T-helper 1 cell treated with Interleukin-12 subunit alpha and Interleukin-12 subunit beta and Interleukin-4 antibody, amounts not matched to agents 30 μg/mL and 1 μg/mL, for 36 hours (primary cell): ENCODE measurements at regions not wholly inside any gene's neighbourhood (a gene's known extent, or its start where the extent isn't known, plus 50 kb on each side); places are given as distances from the start of the nearest gene placed in this dataset.

Experiments used
- H3K27ac Mint-ChIP-seq: one replicate; pipeline ENCODE4 v1.8.0; 2021; ENCODE audit warnings: mild to moderate bottlenecking, mixed read lengths
- H3K27me3 Mint-ChIP-seq: one replicate; pipeline ENCODE4 v1.8.0; 2021; ENCODE audit warnings: low read depth, mixed read lengths
- H3K36me3 Mint-ChIP-seq: one replicate; pipeline ENCODE4 v1.8.0; 2021; ENCODE audit warnings: low read depth, mixed read lengths
- H3K4me1 Mint-ChIP-seq: one replicate; pipeline ENCODE4 v1.8.0; 2021; ENCODE audit warnings: low read depth, mixed read lengths
- H3K4me3 Mint-ChIP-seq: one replicate; pipeline ENCODE4 v1.8.0; 2021; ENCODE audit warnings: mild to moderate bottlenecking, moderate library complexity, mixed read lengths
- H3K9me3 Mint-ChIP-seq: one replicate; pipeline ENCODE4 v1.8.0; 2021; ENCODE audit warnings: mixed read lengths

- Mint-ChIP-seq H3K27me3 (no peaks in the 10 kb centered on the region), H3K27ac (no peak overlapping the region), H3K4me3 (no peak overlapping the region), H3K4me1 (no peaks in the 10 kb centered on the region), H3K36me3 (no peaks in the 10 kb centered on the region), H3K9me3 (no peaks in the 10 kb centered on the region)
These were observed 110.1 kb upstream of the CDH6 start for GRCh38 chr5:31083364-31083763.

- peaks cover 16% of the 10 kb centered on the region for H3K9me3 Mint-ChIP-seq
- no peak overlapping the region for H3K4me3 Mint-ChIP-seq
- no peaks in the 10 kb centered on the region for H3K27me3 Mint-ChIP-seq
- no peaks in the 10 kb centered on the region for H3K36me3 Mint-ChIP-seq
- H3K27ac Mint-ChIP-seq: no peak overlapping the region
- no peaks in the 10 kb centered on the region for H3K4me1 Mint-ChIP-seq
These were observed 113.8 kb upstream of the CDH6 start for GRCh38 chr5:31079668-31080067.

GRCh38 chr5:31078956-31079355 lies 114.5 kb upstream of the CDH6 start:
- Mint-ChIP-seq H3K36me3 (no peaks in the 10 kb centered on the region), H3K9me3 (peaks cover 19% of the 10 kb centered on the region), H3K27me3 (no peaks in the 10 kb centered on the region), H3K4me3 (no peak overlapping the region), H3K27ac (no peak overlapping the region), H3K4me1 (no peaks in the 10 kb centered on the region)

- H3K27ac Mint-ChIP-seq: no peak overlapping the region
- no peaks in the 10 kb centered on the region for H3K4me1 Mint-ChIP-seq
- no peak overlapping the region for H3K4me3 Mint-ChIP-seq
- H3K36me3 Mint-ChIP-seq: no peaks in the 10 kb centered on the region
- peaks cover 19% of the 10 kb centered on the region for H3K9me3 Mint-ChIP-seq
- no peaks in the 10 kb centered on the region for H3K27me3 Mint-ChIP-seq
These were observed 117.5 kb upstream of the CDH6 start for GRCh38 chr5:31075981-31076380.

- H3K9me3 Mint-ChIP-seq: peaks cover 12% of the 10 kb centered on the region
- H3K27ac Mint-ChIP-seq: no peak overlapping the region
- no peaks in the 10 kb centered on the region for H3K27me3 Mint-ChIP-seq
- no peaks in the 10 kb centered on the region for H3K36me3 Mint-ChIP-seq
- no peak overlapping the region for H3K4me3 Mint-ChIP-seq
- no peaks in the 10 kb centered on the region for H3K4me1 Mint-ChIP-seq
These were observed 125.2 kb upstream of the CDH6 start for GRCh38 chr5:31068287-31068686.

GRCh38 chr5:31066655-31067328 lies 126.7 kb upstream of the CDH6 start:
- no peaks in the 10 kb centered on the region for H3K4me1 Mint-ChIP-seq
- no peak overlapping the region for H3K4me3 Mint-ChIP-seq
- H3K27me3 Mint-ChIP-seq: no peaks in the 10 kb centered on the region
- no peak overlapping the region for H3K27ac Mint-ChIP-seq
- no peaks in the 10 kb centered on the region for H3K36me3 Mint-ChIP-seq
- peaks cover 12% of the 10 kb centered on the region for H3K9me3 Mint-ChIP-seq

GRCh38 chr5:31064215-31064614 lies 129.3 kb upstream of the CDH6 start:
- no peaks in the 10 kb centered on the region for H3K4me1 Mint-ChIP-seq
- H3K4me3 Mint-ChIP-seq: no peak overlapping the region
- H3K36me3 Mint-ChIP-seq: no peaks in the 10 kb centered on the region
- H3K27me3 Mint-ChIP-seq: no peaks in the 10 kb centered on the region
- H3K27ac Mint-ChIP-seq: no peak overlapping the region
- peaks cover 12% of the 10 kb centered on the region for H3K9me3 Mint-ChIP-seq

GRCh38 chr5:31062902-31063580 lies 130.4 kb upstream of the CDH6 start:
- no peaks in the 10 kb centered on the region for H3K27me3 Mint-ChIP-seq
- H3K4me1 Mint-ChIP-seq: no peaks in the 10 kb centered on the region
- no peak overlapping the region for H3K27ac Mint-ChIP-seq
- no peak overlapping the region for H3K4me3 Mint-ChIP-seq
- H3K9me3 Mint-ChIP-seq: peaks cover 8% of the 10 kb centered on the region
- H3K36me3 Mint-ChIP-seq: no peaks in the 10 kb centered on the region

- H3K27me3 Mint-ChIP-seq: no peaks in the 10 kb centered on the region
- no peaks in the 10 kb centered on the region for H3K36me3 Mint-ChIP-seq
- no peak overlapping the region for H3K4me3 Mint-ChIP-seq
- no peak overlapping the region for H3K27ac Mint-ChIP-seq
- no peaks in the 10 kb centered on the region for H3K4me1 Mint-ChIP-seq
- peaks cover 4% of the 10 kb centered on the region for H3K9me3 Mint-ChIP-seq
These were observed 133.6 kb upstream of the CDH6 start for GRCh38 chr5:31059889-31060288.

- Mint-ChIP-seq H3K4me3 (no peak overlapping the region), H3K27ac (no peak overlapping the region), H3K36me3 (no peaks in the 10 kb centered on the region), H3K9me3 (peaks cover 7% of the 10 kb centered on the region), H3K4me1 (no peaks in the 10 kb centered on the region), H3K27me3 (no peaks in the 10 kb centered on the region)
These were observed 139.0 kb upstream of the CDH6 start for GRCh38 chr5:31054453-31054852.

GRCh38 chr5:31052937-31053658 lies 140.4 kb upstream of the CDH6 start:
- Mint-ChIP-seq H3K27me3 (no peaks in the 10 kb centered on the region), H3K4me3 (no peak overlapping the region), H3K4me1 (no peaks in the 10 kb centered on the region), H3K9me3 (peaks cover 3% of the 10 kb centered on the region), H3K27ac (no peak overlapping the region), H3K36me3 (no peaks in the 10 kb centered on the region)

GRCh38 chr5:31051316-31051715 lies 142.2 kb upstream of the CDH6 start:
- no peaks in the 10 kb centered on the region for H3K4me1 Mint-ChIP-seq

GRCh38 chr5:31049936-31050704 lies 143.4 kb upstream of the CDH6 start:
- H3K9me3 Mint-ChIP-seq: peaks cover 3% of the 10 kb centered on the region
- H3K27me3 Mint-ChIP-seq: no peaks in the 10 kb centered on the region
- H3K36me3 Mint-ChIP-seq: no peaks in the 10 kb centered on the region
- H3K4me3 Mint-ChIP-seq: no peak overlapping the region
- no peak overlapping the region for H3K27ac Mint-ChIP-seq
- no peaks in the 10 kb centered on the region for H3K4me1 Mint-ChIP-seq

More at GRCh38 chr5:31051316-31051715, 142.2 kb upstream of the CDH6 start:
- no peak overlapping the region for H3K4me3 Mint-ChIP-seq
- H3K9me3 Mint-ChIP-seq: peaks cover 3% of the 10 kb centered on the region
- H3K27me3 Mint-ChIP-seq: no peaks in the 10 kb centered on the region
- no peaks in the 10 kb centered on the region for H3K36me3 Mint-ChIP-seq
- no peak overlapping the region for H3K27ac Mint-ChIP-seq

GRCh38 chr5:31049461-31049860 lies 144.0 kb upstream of the CDH6 start:
- H3K4me3 Mint-ChIP-seq: no peak overlapping the region
- H3K4me1 Mint-ChIP-seq: no peaks in the 10 kb centered on the region
- no peaks in the 10 kb centered on the region for H3K36me3 Mint-ChIP-seq
- H3K27ac Mint-ChIP-seq: no peak overlapping the region
- H3K27me3 Mint-ChIP-seq: no peaks in the 10 kb centered on the region
- H3K9me3 Mint-ChIP-seq: peaks cover 7% of the 10 kb centered on the region
